H1 (cell line): ENCODE measurements at regions not wholly inside any gene's neighbourhood (a gene's known extent, or its start where the extent isn't known, plus 50 kb on each side); places are given as distances from the start of the nearest gene placed in this dataset.

Experiments used
- CTCF ChIA-PET: fragments of 300-600 bp; sonication (Branson Sonifier 250); formaldehyde crosslinking; loops from one replicate; lab custom pipeline; 2021; ENCODE audit not compliant: partially characterized antibody; lab: Charles Lee
- POLR2A ChIA-PET: fragments of 300-600 bp; sonication (Branson Sonifier 250); formaldehyde crosslinking; loops from one replicate; lab custom pipeline; 2021; ENCODE audit warnings: inconsistent platforms; ENCODE audit not compliant: partially characterized antibody; lab: Charles Lee
- DNase-seq, 2 experiments: peaks; one replicate each; pipeline versions ENCODE4 v3.0.0 to v3.0.0-alpha.2; 2010 to 2022; ENCODE audit warnings: low spot score in 2 of 2, low read depth in 1 of 2, mixed read lengths in 1 of 2
- FAIRE-seq: peaks from 2 replicates; lab custom pipeline; 2011; peaks lifted over from hg19 to GRCh38; lab: Jason Lieb, UNC
- H2AFZ ChIP-seq: 2 replicates; pipeline ENCODE4 v1.8.1; 2012; ENCODE audit warnings: low read length, inconsistent platforms
- H2AK5ac ChIP-seq: 2 replicates; pipeline ENCODE4 v1.6.1; 2013; ENCODE audit warnings: low read depth, low read length
- H2BK120ac ChIP-seq: replicated peaks from 2 replicates; pipeline ENCODE3; 2013; ENCODE audit warnings: low read depth, low read length, inconsistent platforms
- H2BK12ac ChIP-seq: 2 replicates; pipeline ENCODE4 v1.6.1; 2013; ENCODE audit warnings: low read depth, low read length
- H2BK15ac ChIP-seq: 2 replicates; pipeline ENCODE4 v1.6.1; 2013; ENCODE audit warnings: low read length
- H2BK20ac ChIP-seq: 2 replicates; pipeline ENCODE4 v1.6.1; 2013; ENCODE audit warnings: low read length
- H2BK5ac ChIP-seq: 2 replicates; pipeline ENCODE4 v1.6.1; 2013; ENCODE audit warnings: low read depth, low read length
- H3K14ac ChIP-seq: 2 replicates; pipeline ENCODE4 v1.6.1; 2013; ENCODE audit warnings: inconsistent platforms; ENCODE audit not compliant: insufficient read length
- H3K18ac ChIP-seq: 2 replicates; pipeline ENCODE4 v1.6.1; 2013; ENCODE audit warnings: low read length; ENCODE audit errors: extremely low read depth
- H3K23ac ChIP-seq: 2 replicates; pipeline ENCODE4 v1.6.1; 2013; ENCODE audit warnings: inconsistent platforms; ENCODE audit not compliant: insufficient read length
- H3K23me2 ChIP-seq: 2 replicates; pipeline ENCODE4 v1.6.1; 2013; ENCODE audit warnings: low read depth, low read length
- H3K27ac ChIP-seq: 2 replicates; pipeline ENCODE4 v1.6.1; 2011; ENCODE audit warnings: low read depth, low read length, inconsistent platforms
- H3K27me3 ChIP-seq, 4 experiments: replicated peaks in 1 of 4; 1 replicate in 1 of 4; 2 replicates in 3 of 4; pipeline versions ENCODE4 v1.6.1 to v1.8.1; 2011 to 2013; ENCODE audit warnings: low read length in 3 of 4, mild to moderate bottlenecking in 3 of 4, inconsistent platforms in 2 of 4, mixed read lengths in 2 of 4, moderate library complexity in 1 of 4; ENCODE audit not compliant: control insufficient read depth in 3 of 4, insufficient read depth in 3 of 4; ENCODE audit errors: extremely low read depth in 1 of 4
- H3K36me3 ChIP-seq, 4 experiments: 2 replicates each; pipeline versions ENCODE4 v1.6.1 to v1.8.1; 2011 to 2013; ENCODE audit warnings: mild to moderate bottlenecking in 4 of 4, low read length in 3 of 4, moderate library complexity in 2 of 4, control low read depth in 1 of 4, inconsistent platforms in 1 of 4; ENCODE audit not compliant: insufficient read depth in 4 of 4, control insufficient read depth in 2 of 4
- H3K4ac ChIP-seq: replicated peaks from 2 replicates; pipeline ENCODE3; 2013; ENCODE audit warnings: low read length, low read depth, mixed read lengths, inconsistent platforms; ENCODE audit not compliant: insufficient read length
- H3K4me1 ChIP-seq, 4 experiments: replicated peaks in 1 of 4; 1 replicate in 1 of 4; 2 replicates in 3 of 4; pipeline versions ENCODE4 v1.6.1 to v1.8.1; 2011 to 2013; ENCODE audit warnings: low read length in 3 of 4, inconsistent platforms in 2 of 4, mixed read lengths in 1 of 4; ENCODE audit not compliant: insufficient read depth in 4 of 4, control insufficient read depth in 3 of 4
- H3K4me2 ChIP-seq, 2 experiments: 2 replicates each; pipeline versions ENCODE4 v1.6.1 to v1.8.1; 2011 to 2013; ENCODE audit warnings: low read depth in 2 of 2, low read length in 2 of 2, control low read depth in 1 of 2, inconsistent platforms in 1 of 2, mild to moderate bottlenecking in 1 of 2; ENCODE audit not compliant: insufficient read depth in 1 of 2
- H3K4me3 ChIP-seq, 4 experiments: fragments of 200-600, 300-600 bp in 1 of 4; sonication (generic), shearing (Covaris generic), sonication (Bioruptor Twin) in 1 of 4; 2 replicates each; pipeline versions ENCODE4 v1.5.1 to v1.8.1; 2011 to 2016; ENCODE audit warnings: low read length in 4 of 4, low read depth in 3 of 4, control low read depth in 2 of 4, inconsistent platforms in 2 of 4, mild to moderate bottlenecking in 2 of 4, mixed read lengths in 1 of 4, moderate library complexity in 1 of 4; ENCODE audit not compliant: insufficient read depth in 2 of 4; ENCODE audit errors: extremely low read depth in 1 of 4
- H3K56ac ChIP-seq: replicated peaks from 2 replicates; pipeline ENCODE3; 2013; ENCODE audit warnings: low read depth, mild to moderate bottlenecking, mixed read lengths, low read length, inconsistent platforms; ENCODE audit not compliant: insufficient read length
- H3K79me1 ChIP-seq: 2 replicates; pipeline ENCODE4 v1.6.1; 2013; ENCODE audit warnings: low read depth, low read length, control low read depth
- H3K79me2 ChIP-seq, 2 experiments: 2 replicates each; pipeline versions ENCODE4 v1.6.1 to v1.8.1; 2012 to 2013; ENCODE audit warnings: low read length in 2 of 2, mild to moderate bottlenecking in 2 of 2, inconsistent platforms in 1 of 2; ENCODE audit not compliant: insufficient read depth in 2 of 2, control insufficient read depth in 1 of 2
- H3K9ac ChIP-seq, 4 experiments: replicated peaks in 1 of 4; 1 replicate in 1 of 4; 2 replicates in 3 of 4; pipeline versions ENCODE4 v1.6.1 to v1.8.1; 2011 to 2013; ENCODE audit warnings: low read depth in 3 of 4, low read length in 3 of 4, control low read depth in 2 of 4, mild to moderate bottlenecking in 2 of 4, moderate library complexity in 2 of 4, inconsistent platforms in 1 of 4; ENCODE audit errors: extremely low read depth in 1 of 4
- H3K9me3 ChIP-seq, 2 experiments: 2 replicates each; pipeline versions ENCODE4 v1.6.1 to v1.8.1; 2012 to 2013; ENCODE audit warnings: mild to moderate bottlenecking in 2 of 2, moderate library complexity in 2 of 2, control low read depth in 1 of 2, inconsistent platforms in 1 of 2, low read depth in 1 of 2, low read length in 1 of 2, mixed read lengths in 1 of 2; ENCODE audit not compliant: insufficient read depth in 2 of 2
- H4K20me1 ChIP-seq, 2 experiments: replicated peaks in 1 of 2; 2 replicates each; pipeline versions ENCODE3 to v1.8.1; 2011 to 2013; ENCODE audit warnings: inconsistent platforms in 2 of 2, low read length in 2 of 2, mild to moderate bottlenecking in 1 of 2; ENCODE audit not compliant: insufficient read depth in 2 of 2, control insufficient read depth in 1 of 2
- H4K5ac ChIP-seq: 2 replicates; pipeline ENCODE4 v1.6.1; 2013; ENCODE audit warnings: low read length, low read depth, mixed read lengths, inconsistent platforms; ENCODE audit not compliant: insufficient read length
- H4K8ac ChIP-seq: 2 replicates; pipeline ENCODE4 v1.8.0; 2013; ENCODE audit warnings: mild to moderate bottlenecking, moderate library complexity, low read length, inconsistent platforms; ENCODE audit not compliant: insufficient read depth; ENCODE audit errors: extremely low read depth
- H4K91ac ChIP-seq: replicated peaks from 2 replicates; pipeline ENCODE3; 2013; ENCODE audit warnings: low read length, mixed read lengths, inconsistent platforms; ENCODE audit not compliant: insufficient read length
- BACH1 ChIP-seq: IDR thresholded peaks from 2 replicates; pipeline ENCODE4 v1.6.1; 2012; ENCODE audit warnings: low read length, improper control_type of control experiment
- CHD2 ChIP-seq: IDR thresholded peaks from 2 replicates; pipeline ENCODE4 v1.6.1; 2012; ENCODE audit warnings: low read length, improper control_type of control experiment
- KDM5A ChIP-seq: fragments of 200-600 bp; IDR thresholded peaks from 2 replicates; pipeline ENCODE4 v1.7.1; 2012; ENCODE audit warnings: mild to moderate bottlenecking, low read length, inconsistent platforms, mixed read lengths
- SIRT6 ChIP-seq: IDR thresholded peaks from one replicate; pipeline ENCODE4 v1.7.1; 2012; ENCODE audit warnings: low read length, inconsistent platforms
- SP4 ChIP-seq: IDR thresholded peaks from 2 replicates; pipeline ENCODE4 v1.6.1; 2012; ENCODE audit warnings: low read length, inconsistent platforms
- TAF7 ChIP-seq: optimal IDR thresholded peaks from 2 replicates; pipeline ENCODE3; 2011; ENCODE audit warnings: low read depth, mild to moderate bottlenecking, inconsistent platforms, low read length, moderate library complexity, borderline replicate concordance
- WGBS, 2 experiments: shearing (Covaris generic) in 1 of 2; methylation state at CpG; one replicate each; pipeline versions ENCODE4 v1.1.6 to v1.1.7; 2013 to 2015; ENCODE audit warnings: low lambda C conversion rate in 2 of 2, mixed read lengths in 2 of 2, inconsistent platforms in 1 of 2, low coverage in 1 of 2, missing lambda C conversion rate in 1 of 2; ENCODE audit not compliant: insufficient replicate concordance in 2 of 2, insufficient coverage in 1 of 2, insufficient read length in 1 of 2; ENCODE audit errors: extremely low coverage in 1 of 2, missing lambda C conversion rate in 1 of 2; 5-methylcytosine and 5-hydroxymethylcytosine counted together

- Histone ChIP-seq H3K14ac (no peak overlapping the region), H3K4ac (no peak overlapping the region), H3K27me3 (no peaks in the 10 kb centered on the region), H2BK12ac (no peak overlapping the region), H2BK20ac (no peak overlapping the region), H3K79me2 (no peaks in the 10 kb centered on the region), H4K8ac (no peak overlapping the region), H4K5ac (no peak overlapping the region), H3K27ac (no peak overlapping the region), H3K4me2 (no peak overlapping the region), H3K9me3 (no peaks in the 10 kb centered on the region; a peak in 1 of 4 replicates), H3K4me1 (no peaks in the 10 kb centered on the region), H3K9ac (no peak overlapping the region), H2AFZ (no peak overlapping the region), H3K23me2 (no peaks in the 10 kb centered on the region), H2BK120ac (no peak overlapping the region), H3K23ac (no peak overlapping the region), H2BK15ac (no peak overlapping the region), H4K20me1 (no peaks in the 10 kb centered on the region), H3K18ac (no peak overlapping the region), H3K56ac (no peak overlapping the region), H2BK5ac (no peak overlapping the region), H3K4me3 (no peak overlapping the region), H2AK5ac (no peak overlapping the region), H3K79me1 (no peaks in the 10 kb centered on the region), H4K91ac (no peak overlapping the region), H3K36me3 (no peaks in the 10 kb centered on the region)
- CTCF ChIA-PET, result interaction anchor here (0.7 kb wide), 1 partner anchor 66 kb away, joined by 3 read pairs; no protein-coding TSS in a partner anchor
- POLR2A ChIA-PET, result no interaction called here
- 87% methylated on average over 2 of the region's 2 CpGs; no CpG with 5 or more reads in 1 of the 2 experiments for WGBS, 2 experiments
- FAIRE-seq (no peak), DNase-seq (no peak)
- TF ChIP-seq CHD2 (no peak), TAF7 (no peak), KDM5A (no peak), SP4 (no peak), BACH1 (no peak), SIRT6 (no peak)
Measured at GRCh38 chr5:43973318-43973717, 370.3 kb downstream of the NNT start.
